NCI-H82 treated with DMSO at 0.1 percent for 48 hours (cell line): ENCODE measurements at regions not wholly inside any gene's neighbourhood (a gene's known extent, or its start where the extent isn't known, plus 50 kb on each side); places are given as distances from the start of the nearest gene placed in this dataset.
"Not testable (repeated sequence)": the region's sequence is repeated elsewhere in the genome, so short reads cannot be mapped to it uniquely, and the experiment has no call there.

Experiments used
- DNase-seq: peaks from one replicate; lab custom pipeline; 2025; ENCODE audit not compliant: unreplicated experiment; lab: John Stamatoyannopoulos, UW

DNA sequence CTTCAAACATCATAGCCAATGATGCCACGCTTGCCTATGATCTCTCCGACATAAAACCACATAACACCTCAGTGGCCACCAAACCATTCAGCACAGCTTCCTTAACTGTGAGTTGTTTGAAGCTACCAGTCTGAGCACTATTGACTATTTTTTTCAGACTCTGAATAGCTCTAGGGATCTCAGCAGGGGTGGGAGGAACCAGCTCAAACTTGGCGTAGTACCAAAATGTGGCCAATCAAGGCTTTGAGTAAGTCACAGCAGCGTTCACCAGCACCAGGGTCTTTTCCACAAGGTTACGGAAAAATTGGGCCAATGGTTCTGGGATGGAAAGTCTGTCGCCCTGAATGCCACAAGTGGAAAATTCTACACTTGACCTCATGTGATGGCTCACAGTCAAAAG is 70.6 kb downstream of the SMPDL3A start:
- DNase-seq = no peak

DNA sequence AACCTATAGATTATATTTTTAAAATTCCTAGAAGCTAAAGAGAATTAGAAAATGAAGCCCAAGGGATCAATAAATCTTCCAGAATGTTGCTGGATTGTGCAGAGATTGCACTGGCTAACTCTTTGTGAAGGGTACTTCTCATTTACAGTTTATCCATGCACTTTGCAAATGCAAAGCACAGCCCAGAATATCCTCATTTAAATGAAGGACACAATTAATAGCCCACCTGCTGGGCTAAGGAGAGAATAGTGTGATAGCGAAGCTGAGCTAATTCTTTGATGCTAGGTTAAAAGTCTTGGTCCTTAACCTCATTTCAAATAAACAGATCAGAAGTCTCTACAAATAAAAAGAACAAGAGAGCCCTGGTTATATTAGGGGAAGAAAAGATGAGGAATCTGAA is 72.5 kb downstream of the SMPDL3A start:
- DNase-seq = no peak

DNA sequence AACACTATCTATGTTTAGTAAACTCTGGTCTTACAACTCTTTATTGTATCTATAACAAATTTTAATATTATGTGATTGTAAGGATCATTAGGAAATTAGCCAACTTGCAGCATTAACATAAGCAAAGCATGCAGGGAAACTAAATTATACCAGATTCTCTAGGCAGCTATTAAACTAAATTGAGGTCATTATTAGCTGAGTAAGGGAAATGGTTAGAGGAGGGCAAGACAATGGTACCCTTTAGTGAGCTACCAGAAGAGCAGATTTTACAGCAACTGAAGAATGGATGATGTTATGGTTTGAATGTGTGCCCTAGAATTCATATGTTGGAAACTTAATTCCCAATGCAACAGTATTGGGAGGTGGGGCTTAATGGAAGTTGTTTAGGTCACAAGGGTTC is 79.1 kb downstream of the SMPDL3A start:
- no peak for DNase-seq

DNA sequence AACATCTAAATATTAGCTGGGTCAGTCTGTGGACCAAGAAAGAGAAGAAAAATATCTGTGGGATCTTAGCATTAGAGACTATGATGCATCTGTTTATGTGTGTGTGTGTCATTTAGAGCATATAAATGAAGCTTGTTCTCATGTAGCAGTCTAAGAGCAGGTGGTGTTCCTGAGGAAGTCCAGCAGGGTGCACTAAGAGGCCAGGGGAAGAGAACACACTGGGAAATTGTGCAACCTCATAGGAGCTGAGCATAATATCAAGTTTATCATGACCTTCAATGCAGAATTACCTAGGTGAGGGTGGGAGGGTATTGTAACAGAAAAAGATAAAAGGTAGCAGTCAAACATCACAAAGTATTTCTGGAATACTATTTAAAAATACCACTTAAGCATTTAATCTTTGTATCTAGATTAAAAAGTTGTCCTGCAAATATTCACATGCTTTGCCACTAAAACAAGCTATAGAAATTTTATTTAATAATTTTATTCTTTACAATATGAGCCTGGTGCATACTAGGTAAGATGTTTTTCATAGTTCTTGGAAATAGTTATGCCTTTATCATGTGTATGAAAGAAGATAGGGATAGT is 80.5 kb downstream of the SMPDL3A start:
- peak; percentile 45 for DNase-seq

DNA sequence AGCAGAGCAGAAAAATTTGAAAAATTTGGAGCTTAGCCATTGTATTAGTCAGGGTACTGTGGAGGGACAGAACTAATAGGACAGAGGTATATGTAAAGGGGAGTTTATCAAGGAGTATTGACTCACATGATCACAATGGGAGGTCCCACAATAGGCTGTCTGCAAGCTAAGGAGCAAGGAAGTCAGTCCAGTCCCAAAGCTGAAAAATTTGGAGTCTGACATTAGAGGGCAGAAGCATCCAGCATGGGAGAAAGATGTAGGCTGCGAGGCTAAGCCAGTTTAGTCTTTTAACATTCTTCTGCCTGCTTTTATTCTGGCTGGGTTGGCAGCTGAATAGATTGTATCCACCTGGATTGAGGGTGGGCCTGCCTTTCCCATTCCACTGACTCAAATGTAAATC is 82.0 kb downstream of the SMPDL3A start:
- DNase-seq = no peak

DNA sequence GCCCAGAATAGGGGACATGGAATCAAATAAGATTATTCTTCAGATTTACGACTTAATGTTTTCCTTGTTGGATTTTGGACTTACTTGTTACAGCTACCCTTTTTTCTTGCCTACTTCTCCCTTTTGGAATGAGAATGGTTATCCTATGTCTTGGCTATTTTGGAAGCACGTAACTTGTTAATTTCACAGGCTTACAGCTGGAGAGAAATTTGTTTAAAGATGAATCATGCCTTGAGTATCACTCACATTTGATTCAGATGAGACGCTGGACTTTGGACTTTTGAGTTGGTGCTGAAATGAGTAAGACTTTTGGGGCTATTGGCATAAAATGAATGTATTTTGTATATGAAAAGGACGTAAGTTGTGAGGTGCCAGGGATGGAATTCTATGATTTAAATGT is 83.3 kb downstream of the SMPDL3A start:
- DNase-seq = no peak

DNA sequence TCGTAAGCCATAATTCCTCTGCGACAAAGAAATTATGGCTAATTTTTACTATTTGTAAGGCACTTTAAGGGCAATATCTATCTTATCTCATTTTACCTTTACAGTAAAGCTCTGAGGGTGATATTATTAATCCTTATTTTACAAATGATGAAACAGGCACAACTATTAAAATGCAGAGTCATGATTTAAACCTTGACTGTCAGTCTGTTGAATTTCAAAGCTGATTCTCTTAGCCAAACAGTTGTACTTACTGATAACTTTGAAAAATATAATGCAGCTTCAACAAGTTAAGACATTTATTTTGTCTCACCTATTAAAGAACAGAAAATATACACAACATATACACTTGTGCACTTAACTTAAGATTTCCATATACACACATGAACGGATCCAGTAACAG is 88.2 kb downstream of the SMPDL3A start:
- no peak for DNase-seq

DNA sequence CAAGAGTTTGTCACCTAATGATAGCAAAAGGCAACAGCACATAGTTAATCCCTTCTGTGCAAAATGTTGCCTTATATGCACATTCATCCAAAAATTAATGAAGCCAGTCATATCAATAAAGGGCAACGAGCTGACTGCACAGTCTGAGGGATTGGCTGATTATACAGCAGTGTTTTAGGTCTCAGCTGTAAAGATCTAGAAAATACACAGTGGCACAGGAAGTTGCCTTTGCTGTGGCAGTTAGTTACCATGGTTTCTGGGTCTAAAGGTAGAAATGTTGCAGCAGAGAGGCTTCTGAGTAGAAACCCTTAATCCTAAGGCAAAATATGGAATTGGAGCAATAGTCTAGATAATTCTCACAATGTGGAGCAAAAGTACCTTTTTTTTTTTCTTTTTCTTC is 89.7 kb downstream of the SMPDL3A start:
- no peak for DNase-seq

DNA sequence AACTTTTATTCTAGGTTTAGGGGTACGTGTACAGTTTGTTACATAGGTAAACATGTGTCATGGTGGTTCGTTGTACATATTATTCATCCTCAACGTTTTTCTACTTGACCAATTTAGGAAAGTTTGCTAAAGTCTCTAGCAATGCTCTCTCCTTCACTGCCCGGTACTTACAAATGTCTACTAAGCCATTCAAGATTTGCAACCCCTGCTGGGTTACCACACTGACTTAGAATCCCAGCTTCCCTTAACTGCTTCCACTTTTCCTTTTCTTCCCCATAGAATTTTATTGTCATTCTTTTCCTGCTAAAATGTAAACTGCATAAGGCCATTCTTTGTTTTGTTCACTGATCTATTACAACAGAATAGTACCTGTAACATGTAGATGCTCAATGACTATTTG is 97.4 kb downstream of the SMPDL3A start:
- DNase-seq = no peak

DNA sequence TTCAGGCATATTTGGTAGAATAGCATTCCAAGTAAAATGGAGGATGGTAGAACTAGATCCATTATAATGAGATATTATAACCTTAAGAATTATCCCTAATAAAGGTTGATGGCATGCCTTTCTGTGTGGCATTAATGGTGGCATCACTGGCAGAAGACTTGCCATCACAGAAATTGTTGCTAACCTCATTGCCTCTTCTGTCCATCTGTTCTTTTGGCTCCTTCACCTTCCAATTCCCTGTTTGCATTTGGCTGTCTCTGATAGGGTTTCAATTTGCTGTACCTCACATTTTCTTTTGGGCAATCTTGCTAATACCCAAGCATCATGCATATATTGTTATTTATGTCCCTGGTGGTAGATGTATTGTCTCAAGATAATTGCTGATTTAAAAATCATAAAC is 98.9 kb downstream of the SMPDL3A start:
- DNase-seq = no peak

DNA sequence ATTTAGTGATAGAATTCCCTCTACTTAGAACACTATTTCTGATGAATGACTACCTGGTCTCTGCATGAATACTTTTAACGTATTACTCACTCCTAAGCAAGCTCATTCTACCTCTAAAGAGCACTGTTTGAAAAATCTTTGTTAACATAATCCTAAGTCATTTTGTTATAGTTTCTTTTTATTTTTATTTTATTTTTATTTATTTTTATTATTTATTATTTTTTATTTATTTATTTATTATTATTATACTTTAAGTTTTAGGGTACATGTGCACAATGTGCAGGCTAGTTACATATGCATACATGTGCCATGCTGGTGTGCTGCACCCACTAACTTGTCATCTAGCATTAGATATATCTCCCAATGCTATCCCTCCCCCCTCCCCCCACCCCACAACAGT is 99.6 kb downstream of the SMPDL3A start:
- DNase-seq = not testable (repeated sequence)

DNA sequence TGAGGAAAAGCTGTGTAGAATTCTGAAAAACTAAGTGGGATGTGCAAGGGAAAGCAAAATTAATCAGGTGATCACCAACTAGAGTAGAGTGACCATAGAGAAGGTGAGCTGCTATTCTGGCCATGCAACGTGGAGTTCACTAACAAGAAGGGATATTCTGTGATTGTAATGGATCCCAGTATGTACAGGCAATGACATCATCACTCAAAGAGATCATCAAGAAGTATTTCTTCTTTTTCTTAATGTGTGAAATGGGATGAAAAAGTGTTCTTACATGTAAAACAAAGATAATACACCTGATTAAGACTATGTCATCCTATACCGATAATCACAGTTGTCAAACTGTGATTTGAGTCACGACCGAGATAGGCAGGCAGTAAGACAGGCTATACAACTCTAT is 101.2 kb downstream of the SMPDL3A start:
- DNase-seq = no peak

DNA sequence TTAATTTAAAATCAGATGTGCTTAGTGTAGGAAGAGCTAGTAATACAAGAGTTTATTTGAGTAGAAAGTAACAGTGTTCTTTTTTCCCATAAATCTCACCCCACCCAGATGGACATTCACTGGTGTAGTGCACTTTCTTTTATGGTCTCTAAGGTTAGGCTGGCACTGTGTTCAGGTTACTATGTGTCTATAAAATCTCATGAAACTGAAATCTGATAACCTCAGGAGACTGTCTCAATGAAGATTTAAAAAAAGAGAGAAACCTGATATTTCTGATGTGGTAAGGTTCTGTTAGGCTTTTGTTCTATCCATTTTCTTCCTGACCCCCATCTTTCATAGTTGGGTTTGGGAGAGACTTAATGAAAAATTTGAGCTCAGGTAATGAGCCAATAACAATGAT is 101.2 kb upstream of the CLVS2 start:
- no peak for DNase-seq

DNA sequence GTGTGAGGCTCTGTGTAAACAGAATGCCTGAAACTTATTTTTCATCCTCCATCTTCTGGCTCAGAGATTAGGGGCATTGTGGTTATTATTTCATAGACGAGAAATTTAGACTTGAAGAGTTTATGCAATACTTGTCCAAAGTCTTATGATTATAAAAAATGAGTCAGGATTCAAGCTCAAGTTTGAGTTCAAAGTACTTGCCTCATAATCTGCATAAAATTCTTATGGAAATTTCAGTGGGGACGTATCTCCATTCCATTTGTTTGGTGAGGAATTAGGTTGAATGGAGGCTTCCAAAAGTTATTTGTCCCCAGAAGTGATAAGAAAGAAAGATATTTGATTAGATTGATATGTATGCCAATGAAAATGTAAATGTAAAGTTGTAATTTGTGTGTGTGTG is 93.7 kb upstream of the CLVS2 start:
- no peak for DNase-seq

DNA sequence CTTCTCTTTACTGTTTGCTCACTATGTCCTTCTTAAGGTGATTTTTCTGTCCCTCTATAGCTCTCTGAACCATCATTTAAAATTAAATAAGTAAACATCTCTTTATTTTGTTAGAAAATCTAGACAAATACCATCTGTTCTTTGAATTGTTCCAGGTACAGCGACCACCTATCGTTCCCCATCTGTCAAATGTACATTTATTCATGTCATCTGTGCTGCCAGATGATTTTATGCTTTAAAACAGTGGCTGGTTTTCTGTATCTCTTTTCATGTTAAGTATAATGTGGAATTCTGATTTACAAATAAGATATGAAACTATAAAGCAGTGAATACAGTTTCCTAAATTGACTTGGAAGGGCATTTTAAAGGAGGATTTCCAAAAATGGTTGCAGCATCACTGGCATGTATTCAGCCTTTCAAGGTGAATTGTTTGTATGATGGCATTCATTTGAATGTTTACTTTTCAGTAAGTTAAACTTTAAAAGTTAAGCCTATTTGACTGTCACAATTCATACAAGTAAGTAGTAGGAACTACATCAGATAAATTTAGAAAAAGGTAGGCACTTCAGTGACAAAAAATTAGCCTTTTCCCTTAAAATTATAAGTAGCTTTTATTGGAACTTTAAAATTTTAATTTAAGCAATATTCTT is 92.6 kb upstream of the CLVS2 start:
- no peak for DNase-seq

DNA sequence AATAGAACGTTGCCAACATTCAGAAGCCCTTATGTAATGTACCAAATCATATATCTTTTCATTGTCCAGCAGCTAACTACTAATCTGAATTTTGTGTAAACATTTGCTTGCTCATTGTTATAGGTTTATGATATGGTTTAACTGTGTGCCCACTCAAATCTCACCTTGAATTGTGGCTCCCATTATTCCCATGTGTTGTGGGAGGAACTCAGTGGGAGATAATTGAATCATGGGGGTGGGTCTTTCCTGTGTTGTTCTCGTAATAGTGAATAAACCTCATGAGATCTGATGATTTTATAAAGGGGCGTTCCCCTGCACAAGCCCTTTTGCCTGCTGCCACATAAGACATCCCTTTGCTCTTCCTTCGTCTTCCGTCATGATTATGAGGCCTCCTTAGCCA is 91.9 kb upstream of the CLVS2 start:
- DNase-seq = no peak

DNA sequence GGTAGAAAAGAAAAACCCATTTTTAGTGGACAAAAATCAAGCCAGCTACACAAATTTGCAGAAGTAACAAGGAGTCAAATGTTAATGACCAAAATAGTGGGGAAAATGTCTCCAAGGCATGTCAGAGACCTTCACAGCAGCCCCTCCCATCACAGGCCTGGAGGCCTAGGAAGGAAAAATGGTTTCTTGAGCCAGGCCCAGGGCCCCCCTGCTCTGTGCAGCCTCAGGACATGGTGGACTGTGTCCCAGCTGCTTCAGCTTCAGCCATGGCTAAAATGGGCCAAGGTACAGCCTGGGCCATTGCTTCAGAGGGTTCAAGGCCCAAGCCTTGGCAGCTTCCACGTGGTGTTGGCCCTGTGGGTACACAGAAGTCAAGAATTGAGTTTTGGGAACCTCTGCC is 82.5 kb upstream of the CLVS2 start:
- no peak for DNase-seq

DNA sequence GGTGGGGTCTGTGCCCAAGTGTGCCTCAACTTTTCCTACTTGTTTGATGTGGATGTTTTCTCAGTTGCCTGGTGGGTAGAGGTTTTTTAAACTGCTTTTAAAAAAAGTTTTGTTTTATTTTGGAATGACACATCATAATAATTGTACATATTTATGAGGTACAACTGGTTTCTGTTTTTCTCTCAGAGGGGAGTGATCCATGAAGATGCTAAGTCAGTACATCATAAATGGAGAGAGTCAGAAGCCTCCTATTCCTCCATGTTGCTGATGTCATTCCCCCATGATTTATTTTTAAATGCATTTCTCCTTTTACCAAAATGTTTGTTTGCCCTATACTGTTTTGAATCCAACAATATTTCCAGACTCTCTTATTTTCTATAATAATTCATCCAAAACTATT is 77.3 kb upstream of the CLVS2 start:
- no peak for DNase-seq

DNA sequence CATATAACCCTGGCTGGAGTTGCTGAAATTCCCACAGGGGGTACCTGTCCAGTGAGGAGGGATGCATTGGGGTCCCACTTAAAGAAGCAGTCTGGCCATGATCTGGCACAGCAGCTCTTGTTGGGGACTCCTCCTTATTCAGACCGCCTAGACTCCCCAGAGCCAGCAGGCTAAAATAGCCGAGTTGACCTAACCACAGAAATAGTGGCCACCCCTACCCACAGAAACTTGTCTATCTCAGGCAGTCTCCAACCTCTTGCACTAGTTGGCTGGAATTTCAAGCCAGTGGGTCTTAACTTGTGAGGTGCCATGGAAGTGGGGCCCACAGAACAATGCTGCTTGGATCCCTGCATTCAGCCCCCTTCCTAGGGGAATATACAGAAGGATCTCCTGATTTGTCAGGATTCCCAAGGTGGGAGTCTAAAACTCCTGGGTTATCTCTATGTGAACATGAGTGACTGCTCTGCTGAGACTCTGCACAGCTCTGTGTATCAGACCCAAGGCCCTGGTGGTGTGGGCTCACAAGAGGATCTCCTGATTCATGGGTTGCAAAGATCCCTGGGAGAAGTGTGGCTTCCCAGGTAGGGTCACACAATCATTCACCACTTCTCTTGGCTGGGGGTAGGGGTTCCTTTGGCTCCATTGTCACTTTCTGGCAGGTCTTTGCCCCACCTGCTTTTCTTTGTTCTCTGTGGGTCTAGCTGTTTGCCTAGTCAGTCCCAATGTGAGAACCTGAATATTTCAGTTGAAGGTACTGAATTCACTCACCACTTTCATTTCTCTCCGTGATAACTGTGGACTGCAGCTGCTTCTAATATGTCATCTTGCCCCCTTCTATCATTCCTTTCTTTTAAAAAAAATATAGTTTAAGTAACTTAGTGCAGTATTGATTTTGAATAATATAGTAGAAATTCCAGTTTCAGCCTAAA is 65.5 kb upstream of the CLVS2 start:
- no peak for DNase-seq

DNA sequence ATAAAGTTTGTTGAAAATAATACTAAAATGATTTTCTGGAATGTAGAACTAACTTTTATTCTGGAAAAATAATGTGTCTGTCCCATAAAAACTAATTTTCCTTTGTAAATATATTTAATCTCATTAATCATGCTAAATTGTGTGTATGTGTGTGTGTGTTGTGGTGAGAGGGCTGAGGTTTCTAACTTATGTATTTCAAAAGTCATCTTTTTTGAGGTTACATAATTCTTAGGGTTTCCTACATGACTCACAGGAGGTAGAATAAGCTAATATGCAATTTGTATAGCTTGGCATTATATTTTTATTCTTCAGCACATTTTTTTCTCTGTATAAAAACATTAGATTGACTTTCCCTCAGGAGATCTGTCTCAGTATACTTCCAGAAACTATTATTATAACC is 64.1 kb upstream of the CLVS2 start:
- no peak for DNase-seq

DNA sequence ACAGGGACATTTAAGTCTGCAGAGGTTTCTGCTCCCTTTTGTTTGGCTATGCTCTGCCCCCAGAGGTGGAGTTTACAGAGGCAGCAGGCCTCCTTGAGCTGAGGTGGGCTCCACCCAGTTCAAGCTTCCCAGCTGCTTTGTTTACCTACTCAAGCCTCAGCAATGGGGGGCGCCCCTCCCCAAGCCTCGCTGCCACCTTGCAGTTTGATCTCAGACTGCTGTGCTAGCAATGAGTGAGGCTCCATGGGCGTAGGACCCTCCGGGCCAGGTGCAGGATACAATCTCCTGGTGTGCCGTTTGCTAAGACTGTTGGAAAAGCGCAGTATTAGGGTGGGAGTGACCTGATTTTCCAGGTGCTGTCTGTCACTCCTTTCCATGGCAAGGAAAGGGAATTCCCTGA is 51.1 kb upstream of the CLVS2 start:
- not testable (repeated sequence) for DNase-seq
